ENCODE measurements at regions not wholly inside any gene's neighbourhood (a gene's known extent, or its start where the extent isn't known, plus 50 kb on each side); places are given as distances from the start of the nearest gene placed in this dataset.
A peak's percentile ranks its signal among the peaks of the same experiment; 100 is the strongest.

GRCh38 chr2:153235516-153235915 is 243.0 kb downstream of the RPRM start:
- H3K36me3 Mint-ChIP-seq (ENCODE audit: low read depth): no peaks in the 10 kb centered on the region
- peaks cover 18% of the 10 kb centered on the region for H3K4me1 Mint-ChIP-seq (ENCODE audit: low read depth)
- ChIA-PET POLR2A (no interaction called here), CTCF (no interaction called here)
- intact Hi-C loops (cut with micrococcal nuclease): no loop called here
- DNase-seq (peak; percentile 76), ATAC-seq (peak; percentile 89)
- no peak overlapping the region for H3K4me3 Mint-ChIP-seq
- H3K27me3 Mint-ChIP-seq: no peaks in the 10 kb centered on the region
- no peaks in the 10 kb centered on the region for H3K9me3 Mint-ChIP-seq
- no peak for TF ChIP-seq CTCF (IDR thresholded peaks at IDR 0.05)
- H3K27ac Mint-ChIP-seq: peak overlapping the region; percentile 76

GRCh38 chr2:153232464-153232863 is 246.1 kb downstream of the RPRM start:
- CTCF ChIA-PET: no interaction called here
- no peak for DNase-seq
- H3K4me1 Mint-ChIP-seq (ENCODE audit: low read depth): peaks cover 18% of the 10 kb centered on the region
- no peaks in the 10 kb centered on the region for H3K36me3 Mint-ChIP-seq (ENCODE audit: low read depth)
- no peak for ATAC-seq
- POLR2A ChIA-PET: no interaction called here
- no peak for TF ChIP-seq CTCF (IDR thresholded peaks at IDR 0.05)
- H3K4me3 Mint-ChIP-seq: no peak overlapping the region
- no peaks in the 10 kb centered on the region for H3K27me3 Mint-ChIP-seq
- intact Hi-C loops (cut with micrococcal nuclease): no loop called here
- H3K27ac Mint-ChIP-seq: no peak overlapping the region
- H3K9me3 Mint-ChIP-seq: no peaks in the 10 kb centered on the region

- Mint-ChIP-seq H3K9me3 (no peaks in the 10 kb centered on the region), H3K4me1 (ENCODE audit: low read depth) (peaks cover 16% of the 10 kb centered on the region), H3K36me3 (ENCODE audit: low read depth) (no peaks in the 10 kb centered on the region), H3K27me3 (no peaks in the 10 kb centered on the region), H3K27ac (no peak overlapping the region), H3K4me3 (no peak overlapping the region)
- no peak for TF ChIP-seq CTCF (IDR thresholded peaks at IDR 0.05)
- CTCF ChIA-PET: interaction anchor here (0.9 kb wide), 1 partner anchor 14 kb away, joined by 3 read pairs; no protein-coding TSS in a partner anchor
- POLR2A ChIA-PET: no interaction called here
- intact Hi-C loops (cut with micrococcal nuclease): no loop called here
- DNase-seq: no peak
- ATAC-seq: no peak
Observed at GRCh38 chr2:153230977-153231376, 247.6 kb downstream of the RPRM start.

- Mint-ChIP-seq H3K36me3 (ENCODE audit: low read depth) (no peaks in the 10 kb centered on the region), H3K9me3 (peaks cover 3% of the 10 kb centered on the region), H3K4me3 (no peak overlapping the region), H3K4me1 (ENCODE audit: low read depth) (no peaks in the 10 kb centered on the region), H3K27me3 (no peaks in the 10 kb centered on the region), H3K27ac (no peak overlapping the region)
- DNase-seq (no peak), ATAC-seq (no peak)
- POLR2A ChIA-PET: no interaction called here
- TF ChIP-seq CTCF (IDR thresholded peaks at IDR 0.05): no peak
- intact Hi-C loops (cut with micrococcal nuclease): no loop called here
- CTCF ChIA-PET: no interaction called here
Observed at GRCh38 chr2:153228904-153229303, 249.7 kb downstream of the RPRM start.

GRCh38 chr2:153227981-153228380 is 250.6 kb downstream of the RPRM start:
- ATAC-seq: no peak
- no peak overlapping the region for H3K27ac Mint-ChIP-seq
- no peak for TF ChIP-seq CTCF (IDR thresholded peaks at IDR 0.05)
- ChIA-PET POLR2A (no interaction called here), CTCF (no interaction called here)
- intact Hi-C loops (cut with micrococcal nuclease): no loop called here
- H3K27me3 Mint-ChIP-seq: no peaks in the 10 kb centered on the region
- H3K4me1 Mint-ChIP-seq (ENCODE audit: low read depth): no peaks in the 10 kb centered on the region
- peaks cover 3% of the 10 kb centered on the region for H3K9me3 Mint-ChIP-seq
- no peak for DNase-seq
- H3K36me3 Mint-ChIP-seq (ENCODE audit: low read depth): no peaks in the 10 kb centered on the region
- no peak overlapping the region for H3K4me3 Mint-ChIP-seq
